Umbilical cord (tissue), 1 donor: ENCODE measurements at regions not wholly inside any gene's neighbourhood (a gene's known extent, or its start where the extent isn't known, plus 50 kb on each side); places are given as distances from the start of the nearest gene placed in this dataset.

Experiments
- DNase-seq: peaks from one replicate; pipeline ENCODE4 v3.0.0-alpha.2; 2015; ENCODE audit warnings: low spot score

DNA sequence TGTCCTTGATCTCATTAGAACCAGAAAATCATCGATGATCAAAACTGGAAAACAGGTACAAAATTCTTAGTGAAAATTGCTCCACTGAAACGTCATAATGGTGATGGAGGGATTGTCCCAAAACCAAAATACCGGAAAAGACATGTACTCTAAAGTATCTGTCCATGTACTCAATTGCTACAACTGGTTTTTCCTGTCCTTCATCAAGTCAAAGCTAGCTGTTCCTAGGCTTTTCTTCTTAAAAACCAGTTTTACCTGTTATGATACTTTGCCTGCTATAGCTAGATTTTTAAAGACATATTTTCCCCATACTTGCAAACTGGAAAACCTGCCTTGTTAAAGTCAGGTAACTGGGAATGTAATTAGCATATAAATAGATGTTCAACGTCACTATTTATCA is 50.5 kb upstream of the LRRC1 start:
- peak; percentile 61 for DNase-seq

DNA sequence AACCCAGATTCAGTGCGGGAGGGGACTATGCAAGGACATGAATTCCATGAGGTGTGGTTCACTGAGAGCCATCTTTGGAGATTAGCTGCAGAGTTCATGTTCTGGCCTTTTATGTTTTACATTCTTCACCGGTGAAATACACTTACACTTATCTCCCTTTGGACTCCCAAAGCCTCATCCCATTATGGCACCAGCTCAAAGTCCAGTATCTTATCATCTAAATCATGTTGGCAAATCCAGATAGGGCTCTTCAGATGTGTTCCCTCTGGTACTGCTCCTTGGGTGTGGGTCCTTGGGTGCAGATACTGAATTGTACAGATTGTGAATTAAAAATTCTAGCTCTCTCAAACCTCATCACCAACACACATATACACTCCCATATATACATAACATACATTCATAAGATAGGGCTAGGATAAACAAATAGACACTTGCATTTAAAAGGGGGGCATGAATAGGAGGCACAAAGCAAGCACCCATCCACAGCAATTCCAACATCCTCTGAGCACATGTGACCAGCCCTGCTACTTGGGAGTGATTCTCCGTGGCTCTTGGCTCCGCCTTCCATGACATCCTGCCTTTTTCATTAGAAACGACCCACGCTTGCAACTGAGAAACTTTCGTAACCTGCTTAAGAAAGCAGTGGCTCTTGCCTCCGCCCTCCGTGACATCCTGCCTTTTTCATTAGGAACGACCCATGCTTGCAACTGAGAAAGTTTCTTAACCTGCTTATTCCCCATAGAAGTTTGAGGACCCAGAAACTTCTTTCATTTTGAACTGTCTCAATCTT is 53.6 kb upstream of the LRRC1 start:
- DNase-seq = peak; percentile 47

DNA sequence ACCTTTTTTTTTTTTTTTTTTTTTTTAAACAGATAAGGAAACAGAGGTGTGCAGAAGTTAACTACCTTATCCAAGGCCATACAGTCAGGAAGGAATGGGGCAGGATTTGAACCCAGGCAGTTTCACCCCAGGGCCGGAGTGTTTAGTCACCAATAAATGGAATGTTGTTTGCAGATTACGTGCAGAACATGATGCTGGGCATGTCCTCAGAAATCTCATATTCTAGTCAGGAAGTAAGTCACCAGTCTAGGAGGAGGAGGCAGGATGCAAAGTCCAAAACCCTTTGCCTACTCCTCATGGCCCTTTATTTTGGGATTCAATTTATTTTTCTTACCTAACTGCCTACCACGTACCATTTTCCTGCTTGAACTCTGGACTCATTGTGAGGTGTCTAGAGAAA is 57.1 kb upstream of the LRRC1 start:
- DNase-seq = no peak

DNA sequence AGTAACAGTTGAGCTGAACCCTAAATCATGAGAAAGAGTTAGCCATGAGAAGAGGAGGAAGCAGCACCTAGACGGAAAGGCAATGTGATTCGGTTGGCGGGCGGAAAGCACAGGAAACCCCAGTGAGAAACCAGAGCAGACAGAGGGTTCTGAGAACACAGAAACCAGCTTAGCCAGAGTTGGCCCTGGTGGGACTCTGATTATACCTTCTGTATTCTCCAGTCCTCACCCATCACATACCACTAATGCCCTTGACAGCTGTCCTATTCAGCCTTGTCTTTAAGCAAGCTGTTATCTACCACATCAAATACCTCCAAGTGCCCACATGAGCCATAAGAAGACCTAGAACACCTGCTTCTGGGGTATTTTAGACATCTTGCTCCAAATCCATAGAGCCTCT is 58.9 kb upstream of the LRRC1 start:
- DNase-seq = no peak

DNA sequence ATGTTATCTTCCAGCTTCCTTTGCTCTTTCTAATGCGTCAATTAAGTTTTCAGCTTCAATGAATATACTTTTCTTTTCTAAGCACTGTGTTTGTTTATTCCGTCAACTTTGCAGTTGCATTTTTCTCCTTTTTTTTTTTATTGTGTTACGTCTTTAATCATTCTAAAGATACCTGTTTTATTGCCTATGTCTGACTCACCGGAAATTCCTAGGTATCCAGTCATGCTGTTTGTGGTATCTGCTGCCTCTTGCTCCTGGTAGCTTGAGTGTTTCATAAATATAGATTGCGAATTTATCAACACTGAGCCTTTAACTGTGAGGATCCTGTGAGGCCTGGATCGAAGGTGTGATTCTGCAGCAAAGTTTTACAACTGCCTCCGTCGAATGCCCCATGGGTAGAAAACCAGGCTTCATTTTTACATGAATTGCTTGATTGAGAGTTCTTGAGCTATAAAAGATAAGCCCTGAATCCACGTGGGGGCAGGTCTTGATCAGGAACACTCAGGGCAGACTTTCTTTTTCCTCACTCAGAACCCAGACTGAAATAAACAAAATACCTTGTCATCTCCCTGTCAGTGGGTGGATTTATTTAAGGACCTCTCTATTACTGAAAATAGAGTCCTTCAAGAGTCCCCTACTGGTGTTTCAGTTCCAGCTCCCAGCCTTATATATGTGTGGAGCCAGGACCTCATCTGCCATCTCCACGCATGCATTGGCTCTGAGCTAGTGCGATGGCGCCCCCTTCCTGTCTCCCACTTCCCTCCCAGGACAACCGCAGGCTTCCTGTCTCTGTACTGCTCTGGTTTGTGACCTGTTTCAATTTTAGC is 60.1 kb upstream of the LRRC1 start:
- DNase-seq = peak; percentile 43

DNA sequence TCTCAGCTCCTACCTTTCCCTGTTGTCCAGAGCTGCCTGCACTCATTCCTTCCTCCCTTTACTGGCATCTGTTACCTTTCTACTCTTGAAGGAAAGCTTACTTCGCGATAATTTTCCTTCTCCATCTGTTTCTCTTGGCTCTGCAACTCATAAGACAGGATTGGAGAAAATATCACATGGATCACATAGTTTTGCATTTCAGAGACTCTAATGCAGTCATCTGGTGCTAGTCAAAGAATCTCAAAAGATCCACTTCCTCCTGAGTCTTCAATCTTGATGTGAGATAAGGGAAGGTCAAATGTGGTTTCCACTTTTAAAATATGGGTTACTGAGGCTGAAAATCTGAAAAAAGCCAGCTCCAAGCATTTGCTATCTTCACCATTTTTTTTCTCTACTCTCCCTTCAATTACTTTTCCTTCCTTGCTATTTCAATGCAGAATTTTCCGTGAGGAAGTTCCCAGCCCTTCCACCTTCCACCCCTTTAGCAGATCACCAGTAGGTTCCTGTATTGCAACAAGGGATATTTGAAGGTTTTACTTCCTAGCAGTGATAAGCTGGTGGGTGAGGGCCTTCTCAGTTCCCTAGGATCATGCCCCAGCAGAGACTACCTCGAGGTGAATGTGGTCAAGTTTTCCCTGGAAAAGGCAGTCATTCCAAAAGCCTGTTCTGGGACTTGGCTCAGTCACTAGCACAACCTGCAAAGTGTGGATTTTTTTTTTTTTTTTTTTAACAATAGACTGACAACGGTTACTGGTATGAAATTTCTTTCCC is 62.8 kb upstream of the LRRC1 start:
- peak; percentile 76 for DNase-seq

DNA sequence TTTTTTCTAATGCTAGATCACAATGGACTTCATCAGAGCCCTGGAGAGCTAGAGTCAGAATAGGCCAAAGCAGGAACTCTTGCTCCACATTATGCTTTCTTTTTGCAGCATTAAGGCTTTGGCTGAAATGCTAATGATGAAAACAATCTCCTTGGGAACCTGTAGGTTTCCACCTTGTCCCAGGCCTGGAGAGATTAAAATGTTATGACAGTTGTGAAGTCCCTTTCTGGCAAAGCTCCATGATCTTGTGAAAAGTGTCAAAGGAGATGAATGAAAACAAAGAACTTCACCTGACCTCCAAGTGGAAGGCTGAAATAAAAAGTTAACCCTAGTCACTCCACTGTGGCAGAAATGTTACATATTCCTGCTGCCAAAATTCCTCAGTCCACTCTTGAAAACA is 64.0 kb upstream of the LRRC1 start:
- peak; percentile 48 for DNase-seq

DNA sequence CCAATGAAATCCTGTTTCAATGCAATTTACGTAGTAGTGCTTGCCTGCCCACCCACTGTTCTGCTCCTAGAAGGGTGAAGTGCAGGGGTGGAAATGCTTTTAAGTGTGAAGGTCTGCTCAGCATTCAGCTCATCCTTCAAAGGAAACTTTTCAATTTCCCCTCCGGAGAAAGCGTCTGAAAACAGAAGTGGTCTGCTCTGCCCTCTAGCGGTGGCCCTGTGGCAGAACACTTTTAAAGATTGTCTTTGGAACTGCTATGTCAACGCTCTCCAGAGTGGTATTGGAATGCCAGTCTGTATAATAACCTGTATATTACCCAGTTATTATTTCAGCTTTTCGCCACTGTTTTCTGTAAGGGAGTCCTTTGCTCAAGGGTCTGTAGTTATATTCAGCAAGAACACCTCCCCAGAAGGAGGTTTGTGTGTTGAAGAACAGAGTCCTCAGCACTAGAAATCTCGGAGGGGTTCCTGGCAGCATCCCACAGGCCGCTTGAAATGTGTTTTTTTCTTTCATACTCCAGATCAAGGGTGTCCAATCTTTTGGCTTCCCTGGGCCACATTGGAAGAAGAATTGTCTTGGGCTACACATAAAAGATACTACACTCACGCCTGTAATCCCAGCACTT is 63.1 kb upstream of the KLHL31 start:
- DNase-seq = peak; percentile 61

DNA sequence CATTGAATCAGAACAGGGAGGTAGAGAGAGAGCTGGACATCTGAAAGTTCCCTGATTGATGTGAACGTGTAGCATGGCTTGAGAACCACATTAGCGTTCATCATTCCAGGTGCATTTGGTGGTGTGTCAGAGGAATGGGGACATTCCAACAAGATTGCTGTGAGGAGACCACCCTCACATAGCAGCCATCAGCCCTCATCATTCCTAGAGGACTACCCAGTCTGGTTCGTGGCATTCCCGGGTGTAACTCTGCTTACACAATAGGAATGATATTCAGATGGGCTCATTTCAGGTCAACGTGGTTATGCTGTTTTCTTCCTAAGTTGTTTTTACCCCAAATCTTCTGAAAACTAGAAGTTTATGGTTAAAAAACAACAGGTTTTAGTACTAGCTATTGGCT is 62.2 kb upstream of the KLHL31 start:
- DNase-seq = no peak

DNA sequence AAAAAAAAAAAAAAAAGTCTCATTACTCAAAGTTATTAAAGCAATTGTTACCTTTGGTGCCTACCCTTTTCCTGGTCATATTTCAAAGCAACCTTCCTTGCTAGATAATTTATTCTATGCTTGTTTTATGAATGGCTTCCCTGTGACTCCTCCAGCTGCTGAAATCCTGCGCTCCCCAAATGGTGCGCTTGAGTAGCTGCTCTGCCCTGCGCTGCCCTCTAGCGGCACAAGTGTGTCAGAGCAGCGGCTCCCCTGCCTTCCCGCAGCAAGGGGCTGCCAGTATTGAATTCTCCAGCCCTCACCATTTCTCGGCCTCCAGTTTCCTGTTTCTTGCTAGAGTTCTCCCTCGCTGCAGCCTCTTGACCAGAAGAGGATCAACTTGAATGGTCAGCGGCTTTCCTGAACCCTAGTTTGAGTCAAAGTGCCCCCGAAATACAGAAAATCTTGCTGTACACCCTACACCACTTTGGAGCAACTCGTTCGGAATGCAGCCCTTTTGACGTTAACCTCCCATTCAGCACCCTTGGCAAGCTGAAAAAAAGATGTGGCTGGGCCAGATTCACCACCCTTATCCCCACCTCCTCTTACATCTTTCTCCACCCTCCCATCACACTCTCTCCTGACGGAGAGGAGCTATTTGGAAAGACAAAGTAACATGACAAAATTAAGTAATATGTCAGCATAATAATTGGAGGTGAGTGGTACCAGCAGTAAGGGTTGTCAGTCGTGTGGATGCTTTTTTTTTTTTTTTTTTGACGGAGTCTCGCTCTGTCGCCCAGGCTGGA is 60.4 kb upstream of the KLHL31 start:
- DNase-seq = peak; percentile 63

DNA sequence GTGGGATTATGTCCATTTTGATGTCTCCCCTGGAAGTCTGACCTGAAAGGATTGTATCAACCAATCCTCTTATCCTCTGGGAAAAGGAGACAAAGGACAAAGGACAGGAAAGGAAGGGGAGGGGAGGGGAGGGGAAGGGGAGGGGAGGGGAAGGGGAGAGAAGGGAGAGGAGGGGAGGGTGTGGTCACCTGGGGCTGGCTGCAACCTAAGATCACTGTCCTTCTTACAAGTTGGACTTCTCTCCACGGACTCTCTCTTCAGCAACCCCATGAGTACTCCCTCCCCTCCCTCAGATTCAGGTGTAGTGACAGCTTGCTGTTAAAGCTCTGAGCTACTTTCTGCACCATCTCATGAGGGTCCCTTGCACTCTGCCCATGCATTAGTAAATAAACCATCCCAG is 58.9 kb upstream of the KLHL31 start:
- no peak for DNase-seq

DNA sequence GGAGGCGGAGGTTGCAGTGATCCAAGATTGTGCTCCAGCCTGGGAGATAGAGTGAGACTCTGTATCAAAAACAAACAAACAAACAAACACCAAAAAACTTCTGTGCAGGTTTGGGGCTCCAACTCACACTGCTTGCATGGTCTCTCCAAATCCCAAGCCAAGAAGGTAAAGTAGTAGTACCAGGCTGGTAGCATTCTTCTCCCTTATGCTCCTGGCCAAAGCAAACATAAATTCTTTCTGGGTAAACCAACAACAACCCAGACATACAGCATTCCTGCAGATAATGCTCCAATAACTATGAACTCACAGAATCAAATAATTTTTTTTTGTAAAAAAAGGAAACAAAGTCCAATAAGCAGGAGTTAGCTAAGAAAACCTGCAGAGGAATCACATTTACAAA is 57.8 kb upstream of the KLHL31 start:
- no peak for DNase-seq

DNA sequence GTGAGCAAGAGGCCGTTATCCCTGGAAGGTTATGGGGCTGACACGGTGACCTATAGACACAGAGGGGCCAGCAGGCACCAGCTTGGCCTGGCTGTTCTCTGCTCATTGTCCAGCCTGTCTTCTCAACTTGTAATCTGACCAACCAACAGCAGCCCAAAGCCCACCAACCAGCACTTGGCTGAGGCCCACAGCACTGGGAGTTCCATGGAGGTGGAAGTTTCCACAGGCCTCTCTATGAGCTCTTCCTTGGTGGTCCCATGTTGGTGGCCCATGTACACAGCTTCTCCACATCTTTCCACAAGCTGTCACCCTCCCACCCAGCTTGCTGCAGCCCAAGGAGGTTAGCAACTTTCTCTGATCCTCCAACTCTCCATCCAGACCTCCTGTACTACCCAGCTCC is 56.2 kb upstream of the KLHL31 start:
- no peak for DNase-seq

DNA sequence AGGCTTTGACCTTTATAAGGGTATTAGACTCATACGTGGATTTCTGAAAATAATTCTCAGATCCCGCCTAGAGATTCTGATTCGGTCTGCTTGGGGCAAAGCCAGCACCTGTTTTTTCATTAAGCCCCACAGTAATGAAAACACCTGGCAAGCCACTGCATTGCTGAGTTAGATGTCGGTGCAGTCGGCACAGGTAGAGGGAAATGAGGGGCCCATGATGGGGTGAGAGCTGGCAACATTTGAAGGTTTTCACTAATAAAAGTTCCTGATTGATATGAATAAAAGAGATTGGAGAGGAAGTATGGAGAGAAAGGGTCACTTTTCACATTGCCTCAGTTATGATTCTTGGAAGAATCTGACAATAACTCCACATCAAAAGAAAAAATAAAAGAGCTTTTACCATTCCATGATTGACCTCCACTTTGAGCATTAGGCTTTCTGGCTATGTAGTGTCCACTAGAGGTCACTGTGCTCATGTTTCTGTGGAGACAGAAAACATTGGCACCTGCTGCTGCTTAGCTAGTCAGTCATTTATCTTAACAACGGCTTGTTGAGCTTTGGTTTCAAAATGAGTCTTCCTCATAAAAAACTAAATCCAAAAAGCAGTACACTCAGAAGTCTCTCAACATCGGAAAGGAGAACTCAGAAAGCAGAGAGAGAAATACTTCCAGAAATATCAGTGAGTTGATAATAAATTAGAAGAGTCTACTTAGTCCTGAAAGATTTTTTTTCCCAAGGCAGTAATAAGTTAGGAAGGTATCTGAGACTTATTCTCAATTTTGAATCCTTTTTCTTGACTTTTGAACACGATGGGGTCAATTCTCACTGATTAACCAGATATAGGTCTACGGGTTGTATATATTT is 53.3 kb upstream of the KLHL31 start:
- DNase-seq = peak; percentile 73

DNA sequence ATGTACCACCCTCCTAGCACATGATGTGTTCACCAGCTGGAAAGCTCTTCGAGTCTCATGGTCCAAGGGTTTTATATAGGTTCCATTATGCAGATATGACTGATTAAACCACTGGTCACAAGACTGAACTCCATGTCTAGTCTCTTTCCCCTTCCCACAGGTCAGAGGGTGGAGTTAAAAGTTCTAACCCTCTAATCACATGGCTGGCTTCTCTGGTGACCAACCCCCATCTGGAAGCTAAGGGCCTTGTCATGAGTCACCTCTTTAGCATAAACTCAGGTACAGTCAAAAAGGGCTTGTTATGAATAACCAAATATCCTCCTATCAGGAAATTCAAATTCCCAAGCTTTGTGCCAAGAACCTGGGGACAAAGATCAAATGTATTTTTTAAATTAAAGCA is 52.0 kb upstream of the KLHL31 start:
- DNase-seq = no peak

DNA sequence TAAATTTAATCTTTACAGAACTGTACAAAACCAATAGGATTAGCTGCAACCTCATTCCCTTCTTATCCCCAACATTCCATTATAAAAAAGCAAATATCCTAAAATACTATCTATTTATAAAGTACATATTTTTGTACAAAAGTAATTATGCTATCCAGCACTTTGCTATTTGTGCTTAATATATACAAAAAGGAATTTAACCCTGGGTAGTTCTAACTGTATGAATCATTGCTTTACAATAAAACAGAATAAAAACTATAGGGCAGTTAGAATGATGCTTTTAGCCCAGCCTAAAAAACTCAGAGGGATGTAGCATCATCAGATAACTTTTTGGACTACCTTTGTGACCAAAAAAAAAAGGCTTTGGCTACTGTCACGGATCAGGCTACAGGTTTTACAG is 49.9 kb upstream of the KLHL31 start:
- DNase-seq = no peak
